AG10803 (cell line): ENCODE measurements at regions not wholly inside any gene's neighbourhood (a gene's known extent, or its start where the extent isn't known, plus 50 kb on each side); places are given as distances from the start of the nearest gene placed in this dataset.

Experiments
- DNase-seq: peaks from one replicate; pipeline ENCODE4 v3.0.0; 2010; ENCODE audit warnings: low read depth
- H3K4me3 ChIP-seq: 2 replicates; pipeline ENCODE4 v1.5.1; 2011; ENCODE audit warnings: mild to moderate bottlenecking, low read length, control low read depth
- CTCF ChIP-seq: conservative IDR thresholded peaks from 2 replicates; pipeline ENCODE4 v1.5.1; 2011; ENCODE audit warnings: mild to moderate bottlenecking, low read length, control low read depth, inconsistent platforms

- H3K4me3 ChIP-seq, result no peak overlapping the region
- TF ChIP-seq CTCF, result no peak
- DNase-seq, result no peak
These were observed 491.5 kb upstream of the MPDZ start for GRCh38 chr9:13770956-13771355.

DNA sequence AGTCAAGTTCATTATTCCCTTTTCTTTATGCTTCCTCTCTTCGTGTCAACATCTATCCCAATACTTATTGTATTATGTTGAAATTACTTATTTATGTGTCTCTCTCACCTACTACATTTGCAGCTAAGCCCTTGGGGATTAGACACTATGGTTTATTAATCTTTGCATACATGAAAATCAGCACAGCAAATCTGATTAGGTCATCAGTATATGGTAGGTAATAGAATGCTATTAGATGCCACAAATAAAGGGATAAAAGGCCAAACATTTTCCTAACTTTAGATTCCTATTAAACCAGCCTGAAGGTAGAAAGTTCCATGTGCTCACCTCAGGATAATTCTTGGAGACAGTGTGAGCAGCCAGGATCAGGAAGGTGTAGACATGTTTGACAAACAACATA, 490.1 kb upstream of the MPDZ start:
- no peak for DNase-seq
- no peak for TF ChIP-seq CTCF
- H3K4me3 ChIP-seq, result no peak overlapping the region

DNA sequence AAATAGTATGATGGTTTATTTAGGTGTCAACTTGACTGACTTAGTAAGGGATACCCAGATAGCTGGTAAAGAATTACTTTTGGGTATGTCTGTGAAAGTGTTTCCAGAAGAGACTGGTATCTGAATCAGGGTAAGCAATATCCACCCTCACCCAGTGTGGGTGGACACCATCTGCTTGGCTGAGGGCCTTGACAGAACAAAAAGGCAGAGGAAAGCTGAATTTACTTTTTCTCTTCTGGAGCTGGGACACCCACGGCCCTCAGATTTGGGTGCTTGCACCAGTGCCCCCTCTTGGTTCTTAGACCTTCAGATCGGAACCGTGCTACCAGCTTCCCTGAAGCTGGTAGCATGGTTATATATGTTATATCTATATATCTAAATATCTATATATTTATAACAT, 489.5 kb upstream of the MPDZ start:
- no peak for DNase-seq
- no peak overlapping the region for H3K4me3 ChIP-seq
- TF ChIP-seq CTCF, result no peak

DNA sequence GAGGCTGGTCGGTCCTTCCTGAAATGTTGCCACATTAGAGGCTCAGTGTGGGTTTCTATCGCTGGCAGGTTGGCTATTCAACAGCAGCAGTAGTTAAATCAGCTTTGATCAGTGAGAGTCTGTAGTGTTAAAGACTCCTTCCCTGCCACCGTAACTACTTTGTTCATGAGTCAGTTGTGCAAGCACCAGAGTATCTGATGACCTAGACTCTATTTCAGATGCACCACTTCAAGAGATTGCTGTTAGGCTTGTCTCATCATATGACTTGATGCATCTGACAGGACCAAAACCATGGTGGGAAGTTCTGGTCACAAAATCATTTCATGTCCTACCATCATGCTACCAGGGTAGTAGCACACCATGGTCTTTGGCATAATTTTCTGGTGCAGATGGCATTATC, 482.7 kb upstream of the MPDZ start:
- H3K4me3 ChIP-seq, result no peak overlapping the region
- no peak for TF ChIP-seq CTCF

GRCh38 chr9:13759551-13759950, 480.1 kb upstream of the MPDZ start:
- DNase-seq, result no peak
- TF ChIP-seq CTCF, result no peak
- H3K4me3 ChIP-seq, result no peak overlapping the region

More for the DNA sequence above, 482.7 kb upstream of the MPDZ start:
- DNase-seq, result no peak

DNA sequence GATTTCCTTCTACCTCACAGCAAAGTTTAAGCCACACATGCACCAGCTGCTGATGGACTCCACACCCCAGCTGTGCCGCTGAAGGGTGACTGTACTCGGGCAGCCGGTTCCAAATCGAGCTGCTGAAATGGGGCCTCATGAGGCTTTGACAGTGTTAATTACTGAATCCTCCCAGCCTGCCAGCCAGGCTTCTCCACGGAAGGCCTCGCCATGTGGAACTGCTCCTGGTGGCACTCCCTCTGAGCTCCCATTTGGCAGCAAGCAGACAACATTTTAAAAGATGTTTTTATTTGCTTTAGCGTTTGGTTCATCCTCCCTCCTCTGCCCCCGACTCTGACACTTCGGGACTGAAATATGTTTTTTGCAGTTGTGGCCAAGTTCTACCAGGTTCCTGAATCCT, 479.4 kb upstream of the MPDZ start:
- H3K4me3 ChIP-seq, result no peak overlapping the region
- TF ChIP-seq CTCF, result no peak
- no peak for DNase-seq

DNA sequence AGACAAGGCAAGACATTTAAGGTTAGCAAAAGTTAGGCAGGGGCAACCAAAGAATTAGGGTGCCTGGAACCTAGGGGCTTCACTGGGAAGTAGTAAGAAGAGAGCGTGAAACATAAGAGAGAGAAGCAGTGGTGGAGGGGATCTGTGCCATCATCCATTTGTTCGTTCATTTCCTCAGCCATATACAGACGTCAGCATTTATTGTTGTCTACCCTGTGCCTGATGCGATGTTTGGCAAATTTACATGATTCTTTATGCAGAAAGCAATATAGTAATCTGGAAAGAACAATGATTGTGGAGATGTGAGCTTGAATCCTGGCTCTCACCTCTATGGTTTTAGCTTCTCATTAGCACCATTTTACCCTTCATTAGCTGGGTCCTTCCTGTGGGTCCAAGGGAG, 477.5 kb upstream of the MPDZ start:
- no peak overlapping the region for H3K4me3 ChIP-seq
- DNase-seq, result no peak
- no peak for TF ChIP-seq CTCF
